Endothelial cell (in vitro differentiated cells): ENCODE measurements at regions not wholly inside any gene's neighbourhood (a gene's known extent, or its start where the extent isn't known, plus 50 kb on each side); places are given as distances from the start of the nearest gene placed in this dataset.

Source experiments
- DNase-seq: peaks from one replicate; pipeline ENCODE4 v3.0.0; 2021; ENCODE audit warnings: low spot score
- H3K27ac Mint-ChIP-seq: one replicate; pipeline ENCODE4 v1.8.0; 2021; ENCODE audit warnings: mixed read lengths, inconsistent platforms; ENCODE audit not compliant: unreplicated experiment
- H3K27me3 Mint-ChIP-seq: one replicate; pipeline ENCODE4 v1.8.0; 2021; ENCODE audit warnings: mild to moderate bottlenecking, moderate library complexity, mixed read lengths, inconsistent platforms; ENCODE audit not compliant: unreplicated experiment
- H3K36me3 Mint-ChIP-seq: one replicate; pipeline ENCODE4 v1.8.0; 2021; ENCODE audit warnings: mild to moderate bottlenecking, low read depth, mixed read lengths, inconsistent platforms; ENCODE audit not compliant: unreplicated experiment
- H3K4me1 Mint-ChIP-seq: one replicate; pipeline ENCODE4 v1.8.0; 2021; ENCODE audit warnings: mild to moderate bottlenecking, mixed read lengths, inconsistent platforms; ENCODE audit not compliant: unreplicated experiment
- H3K4me3 Mint-ChIP-seq: one replicate; pipeline ENCODE4 v1.8.0; 2021; ENCODE audit warnings: mild to moderate bottlenecking, mixed read lengths, inconsistent platforms; ENCODE audit not compliant: unreplicated experiment
- H3K9me3 Mint-ChIP-seq: one replicate; pipeline ENCODE4 v1.8.0; 2021; ENCODE audit warnings: mixed read lengths, inconsistent platforms; ENCODE audit not compliant: unreplicated experiment
- TF ChIP-seq, protein P1 (sequence below): fragments of 200-600 bp; sonication (generic); IDR thresholded peaks from one replicate; pipeline ENCODE4 v1.5.0; 2021; ENCODE audit warnings: antibody characterized with exemption; ENCODE audit not compliant: unreplicated experiment

DNA sequence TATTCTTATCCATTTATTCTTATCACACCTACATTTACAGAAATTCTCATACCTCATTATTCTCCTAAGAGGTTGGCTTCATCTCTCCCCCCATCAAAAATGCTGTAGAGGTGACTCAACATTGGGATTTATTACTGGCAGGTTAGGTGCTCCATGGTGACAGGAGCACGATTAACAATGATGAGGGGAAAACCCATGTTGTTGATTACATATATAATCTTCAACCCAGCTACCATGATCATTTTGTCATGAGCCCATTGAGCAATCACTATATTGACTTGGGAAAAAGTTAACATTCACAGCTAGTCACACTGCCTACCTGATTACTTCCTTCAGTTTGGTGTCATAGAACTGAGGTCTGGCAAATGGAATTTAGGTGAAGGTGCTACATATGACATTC is 712.1 kb upstream of the CHRM3 start:
- TF ChIP-seq, protein P1, sequence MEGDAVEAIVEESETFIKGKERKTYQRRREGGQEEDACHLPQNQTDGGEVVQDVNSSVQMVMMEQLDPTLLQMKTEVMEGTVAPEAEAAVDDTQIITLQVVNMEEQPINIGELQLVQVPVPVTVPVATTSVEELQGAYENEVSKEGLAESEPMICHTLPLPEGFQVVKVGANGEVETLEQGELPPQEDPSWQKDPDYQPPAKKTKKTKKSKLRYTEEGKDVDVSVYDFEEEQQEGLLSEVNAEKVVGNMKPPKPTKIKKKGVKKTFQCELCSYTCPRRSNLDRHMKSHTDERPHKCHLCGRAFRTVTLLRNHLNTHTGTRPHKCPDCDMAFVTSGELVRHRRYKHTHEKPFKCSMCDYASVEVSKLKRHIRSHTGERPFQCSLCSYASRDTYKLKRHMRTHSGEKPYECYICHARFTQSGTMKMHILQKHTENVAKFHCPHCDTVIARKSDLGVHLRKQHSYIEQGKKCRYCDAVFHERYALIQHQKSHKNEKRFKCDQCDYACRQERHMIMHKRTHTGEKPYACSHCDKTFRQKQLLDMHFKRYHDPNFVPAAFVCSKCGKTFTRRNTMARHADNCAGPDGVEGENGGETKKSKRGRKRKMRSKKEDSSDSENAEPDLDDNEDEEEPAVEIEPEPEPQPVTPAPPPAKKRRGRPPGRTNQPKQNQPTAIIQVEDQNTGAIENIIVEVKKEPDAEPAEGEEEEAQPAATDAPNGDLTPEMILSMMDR, result no peak
- DNase-seq, result no peak
- H3K36me3 Mint-ChIP-seq, result no peaks in the 10 kb centered on the region
- H3K9me3 Mint-ChIP-seq, result no peaks in the 10 kb centered on the region
- peaks cover 1% of the 10 kb centered on the region for H3K27me3 Mint-ChIP-seq
- H3K27ac Mint-ChIP-seq, result no peak overlapping the region
- no peaks in the 10 kb centered on the region for H3K4me1 Mint-ChIP-seq
- no peak overlapping the region for H3K4me3 Mint-ChIP-seq

DNA sequence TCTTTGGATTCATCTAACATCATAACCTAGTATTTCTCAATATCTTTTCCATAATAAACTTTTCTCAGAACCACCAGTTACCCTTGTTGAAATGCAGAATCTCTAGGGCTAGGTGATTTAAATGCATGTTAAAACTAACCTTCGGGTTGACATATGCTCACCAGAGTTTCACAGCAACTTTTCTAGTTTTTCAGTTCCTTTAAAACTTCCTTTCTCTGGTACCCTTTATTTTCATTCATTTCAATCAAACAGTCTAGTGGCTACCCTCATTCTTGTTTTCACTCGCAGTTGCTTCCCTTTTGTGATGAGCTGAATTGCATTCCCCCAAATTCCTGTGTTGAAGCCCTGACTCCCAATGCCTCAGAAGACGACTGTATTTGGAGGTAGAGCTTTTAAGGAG is 712.8 kb upstream of the CHRM3 start:
- Mint-ChIP-seq H3K27ac (no peak overlapping the region), H3K36me3 (no peaks in the 10 kb centered on the region), H3K4me3 (no peak overlapping the region), H3K4me1 (no peaks in the 10 kb centered on the region), H3K27me3 (peaks cover 1% of the 10 kb centered on the region), H3K9me3 (no peaks in the 10 kb centered on the region)
- TF ChIP-seq, protein P1, result no peak
- no peak for DNase-seq

DNA sequence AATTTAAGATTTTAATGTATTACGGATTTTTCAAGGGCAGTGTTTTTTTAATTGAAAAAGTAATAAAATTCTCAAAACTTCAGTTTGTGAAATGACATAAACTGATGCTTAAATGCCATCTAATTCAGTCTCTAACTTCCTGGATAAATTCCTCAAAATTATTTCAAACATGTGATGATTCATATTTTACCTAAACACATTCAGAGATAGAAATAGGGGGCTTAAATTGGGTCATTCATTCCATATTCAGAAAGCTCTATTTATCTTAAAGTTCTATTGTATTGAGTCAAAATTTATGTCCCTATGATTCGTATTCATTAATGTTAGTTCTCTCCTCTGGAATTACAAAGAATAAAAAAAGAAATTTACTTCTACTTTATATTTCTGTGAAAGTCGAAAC is 713.6 kb upstream of the CHRM3 start:
- Mint-ChIP-seq H3K9me3 (no peaks in the 10 kb centered on the region), H3K27me3 (peaks cover 1% of the 10 kb centered on the region), H3K4me1 (no peaks in the 10 kb centered on the region), H3K27ac (no peak overlapping the region), H3K4me3 (no peak overlapping the region), H3K36me3 (no peaks in the 10 kb centered on the region)
- TF ChIP-seq, protein P1, result no peak
- DNase-seq, result no peak

DNA sequence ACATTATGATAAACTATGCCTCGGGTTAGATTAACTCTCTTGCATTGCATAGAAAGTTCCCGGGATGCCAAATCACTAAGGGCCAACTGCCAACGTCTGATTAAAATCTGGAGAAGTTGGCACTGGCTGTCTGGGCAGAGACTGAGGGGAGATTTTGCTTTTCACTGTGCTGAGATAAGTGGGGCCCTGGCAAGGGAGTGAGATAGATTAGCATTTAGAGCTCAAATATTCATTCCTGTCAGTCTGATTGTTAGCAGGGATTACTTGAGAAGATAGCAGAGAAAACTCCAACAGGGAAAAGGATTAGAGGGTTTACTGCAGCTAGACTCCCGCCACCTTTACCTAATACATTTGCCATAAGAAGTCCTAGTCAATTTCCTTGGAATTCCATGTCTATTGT is 714.1 kb upstream of the CHRM3 start:
- Mint-ChIP-seq H3K27ac (no peak overlapping the region), H3K9me3 (no peaks in the 10 kb centered on the region), H3K4me1 (no peaks in the 10 kb centered on the region), H3K36me3 (no peaks in the 10 kb centered on the region), H3K4me3 (no peak overlapping the region), H3K27me3 (peaks cover 1% of the 10 kb centered on the region)
- DNase-seq, result no peak
- TF ChIP-seq, protein P1, result no peak

DNA sequence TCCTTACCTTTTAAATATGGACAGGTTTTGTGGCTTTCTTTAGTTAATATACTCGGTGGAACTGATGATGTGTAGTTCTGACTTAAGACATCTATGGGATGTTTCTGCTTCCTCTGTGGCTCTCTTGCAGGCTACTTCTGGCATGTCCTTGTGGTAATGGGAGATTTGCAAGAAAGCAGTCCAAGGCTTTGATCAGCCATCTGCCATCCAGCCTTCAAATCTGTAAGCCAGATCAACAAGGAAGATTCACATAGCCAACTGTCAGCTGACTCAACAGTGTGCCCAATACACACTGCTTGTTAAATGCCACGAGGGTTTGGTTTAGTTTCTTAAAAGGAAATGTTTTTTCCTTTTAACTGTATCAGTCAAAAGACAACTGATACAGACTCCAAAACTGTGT is 722.2 kb upstream of the CHRM3 start:
- no peaks in the 10 kb centered on the region for H3K27me3 Mint-ChIP-seq
- TF ChIP-seq, protein P1, result no peak
- H3K27ac Mint-ChIP-seq, result no peak overlapping the region
- H3K36me3 Mint-ChIP-seq, result no peaks in the 10 kb centered on the region
- H3K9me3 Mint-ChIP-seq, result no peaks in the 10 kb centered on the region
- no peak overlapping the region for H3K4me3 Mint-ChIP-seq
- peaks cover 3% of the 10 kb centered on the region for H3K4me1 Mint-ChIP-seq
- DNase-seq, result no peak
